GM18868 (cell line): ENCODE measurements at regions not wholly inside any gene's neighbourhood (a gene's known extent, or its start where the extent isn't known, plus 50 kb on each side); places are given as distances from the start of the nearest gene placed in this dataset.
"Not testable (repeated sequence)": the region's sequence is repeated elsewhere in the genome, so short reads cannot be mapped to it uniquely, and the experiment has no call there.

ENCODE experiments used
- ATAC-seq: cut with Tn5 transposase; IDR thresholded peaks from one replicate; pipeline ENCODE4 v1.9.1; 2021; ENCODE audit warnings: mild to moderate bottlenecking, moderate library complexity; ENCODE audit not compliant: unreplicated experiment

- ATAC-seq: no peak
Observed at GRCh38 chr10:60524541-60524940, 134.9 kb upstream of the ANK3 start.

GRCh38 chr10:60523371-60523770 lies 133.7 kb upstream of the ANK3 start:
- not testable (repeated sequence) for ATAC-seq

DNA sequence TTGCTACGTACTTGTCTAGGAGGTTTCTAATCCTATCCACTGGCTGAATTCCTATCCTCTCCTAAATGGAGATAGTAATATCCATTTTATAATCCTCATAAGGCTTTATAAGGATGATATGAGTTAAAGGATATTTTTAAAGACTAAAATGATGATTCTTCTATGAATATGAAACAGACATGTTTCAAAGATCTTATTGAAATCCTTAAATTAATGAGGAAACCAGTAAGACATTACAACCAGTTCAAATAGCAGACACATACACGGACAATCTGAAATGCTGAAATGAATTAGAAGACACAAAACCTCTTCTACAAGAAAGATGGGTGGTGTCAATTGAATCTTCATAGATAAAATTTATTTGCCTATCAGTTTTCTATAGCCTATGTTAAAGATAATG lies 132.9 kb upstream of the ANK3 start:
- no peak for ATAC-seq

DNA sequence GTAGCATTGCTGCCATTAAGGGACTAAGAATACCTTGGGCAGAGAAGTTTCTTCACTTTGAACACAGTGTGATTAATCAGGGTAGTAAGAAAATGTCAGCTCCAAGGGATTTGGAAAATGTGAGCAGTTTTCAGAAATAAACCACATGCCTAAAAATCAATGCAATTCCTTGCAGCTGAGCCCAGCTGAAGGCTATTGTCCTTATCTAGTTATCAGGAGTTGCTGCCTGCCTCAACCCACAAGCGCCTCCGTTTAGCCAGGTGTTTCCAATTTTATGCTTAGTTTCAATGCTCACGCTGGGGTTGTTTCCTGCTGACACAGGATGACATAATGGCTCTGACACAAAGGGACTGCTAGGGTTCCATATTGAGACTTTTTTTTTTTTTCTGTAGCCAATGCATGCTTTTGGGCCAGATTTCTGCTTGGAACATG lies 132.3 kb upstream of the ANK3 start:
- ATAC-seq: no peak

DNA sequence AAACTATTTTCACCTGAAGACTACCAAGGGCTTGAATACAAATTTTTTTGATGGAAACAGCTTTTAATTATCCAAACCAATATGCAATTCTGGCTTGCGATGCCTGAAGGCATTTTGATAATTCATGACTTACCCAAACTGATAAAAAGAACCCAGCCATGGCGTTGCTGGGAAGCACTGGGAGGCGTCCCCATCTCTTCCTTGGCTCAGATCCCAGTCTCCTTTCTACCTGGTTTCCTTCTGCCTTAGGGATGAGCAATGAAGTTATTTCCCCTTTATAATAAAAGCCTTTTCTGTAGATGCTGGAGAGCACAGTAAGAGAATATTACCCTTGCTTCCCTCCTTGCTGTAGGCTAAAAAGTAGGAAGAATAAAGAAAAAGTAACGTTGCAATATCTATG lies 129.1 kb upstream of the ANK3 start:
- ATAC-seq: no peak

GRCh38 chr10:60517805-60518204 lies 128.1 kb upstream of the ANK3 start:
- ATAC-seq: no peak

DNA sequence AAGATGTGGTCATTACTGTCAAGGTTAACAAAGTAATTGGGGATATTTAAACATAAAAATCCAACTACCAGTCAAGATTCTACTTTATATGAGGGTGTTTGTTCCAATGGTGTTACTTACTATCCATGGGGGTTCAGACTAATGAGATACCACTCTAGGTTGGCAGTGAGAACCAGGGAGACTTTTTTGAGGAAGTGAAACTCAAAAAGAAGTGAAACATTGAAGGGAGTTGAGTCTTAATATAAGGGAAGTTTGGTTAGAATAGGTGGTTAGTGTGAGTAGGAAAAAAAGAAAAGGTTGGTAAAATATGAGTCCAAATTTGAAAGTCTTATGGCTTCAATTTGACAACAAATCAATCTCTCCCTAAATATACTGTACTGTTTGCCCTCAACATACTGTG lies 123.6 kb upstream of the ANK3 start:
- ATAC-seq: no peak

GRCh38 chr10:60511477-60512229 lies 122.0 kb upstream of the ANK3 start:
- no peak for ATAC-seq

- ATAC-seq: no peak
Observed at GRCh38 chr10:60508831-60509230, 119.2 kb upstream of the ANK3 start.

DNA sequence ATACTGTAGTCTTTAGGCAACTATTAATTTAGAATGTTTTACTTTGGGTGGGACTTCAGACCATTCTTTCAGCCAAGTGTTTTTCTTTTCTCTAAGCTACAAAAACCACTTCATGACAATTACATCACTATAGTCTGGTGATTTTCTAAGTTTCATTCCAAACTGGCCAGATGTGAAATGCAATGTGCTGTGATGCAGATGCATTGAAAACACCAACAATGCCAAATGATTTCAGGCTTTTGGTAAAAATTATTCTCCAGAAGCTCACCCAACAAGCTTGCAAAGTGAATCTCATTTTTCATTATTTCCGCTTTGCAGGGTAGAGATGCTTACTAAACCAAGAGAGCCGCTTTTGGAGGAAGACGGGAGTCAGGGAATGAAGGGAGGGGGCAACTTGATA lies 118.4 kb upstream of the ANK3 start:
- ATAC-seq: no peak

GRCh38 chr10:60502621-60503020 lies 112.9 kb upstream of the ANK3 start:
- ATAC-seq: no peak

GRCh38 chr10:60498985-60499384 lies 109.3 kb upstream of the ANK3 start:
- ATAC-seq: no peak

DNA sequence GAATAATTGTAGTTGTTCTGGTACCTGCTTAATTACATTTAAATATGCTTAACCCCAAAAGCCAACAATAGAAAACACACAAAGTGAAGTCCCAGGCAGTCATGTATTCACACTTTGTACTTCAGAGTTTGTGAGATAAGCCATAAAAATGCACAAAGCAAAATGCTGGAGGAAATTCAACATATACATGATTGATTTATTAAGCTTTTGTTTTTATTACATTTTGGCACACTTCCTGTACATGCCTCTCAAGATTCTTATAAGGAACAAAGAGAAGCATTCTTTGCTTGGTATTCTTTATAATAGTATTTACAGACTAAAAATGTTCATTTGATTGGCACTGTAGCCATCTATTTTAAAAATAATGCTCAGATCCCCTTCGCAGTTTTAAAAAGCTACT lies 107.7 kb upstream of the ANK3 start:
- ATAC-seq: no peak

GRCh38 chr10:60496181-60496580 lies 106.5 kb upstream of the ANK3 start:
- ATAC-seq: no peak

GRCh38 chr10:60495338-60496055 lies 105.8 kb upstream of the ANK3 start:
- no peak for ATAC-seq

DNA sequence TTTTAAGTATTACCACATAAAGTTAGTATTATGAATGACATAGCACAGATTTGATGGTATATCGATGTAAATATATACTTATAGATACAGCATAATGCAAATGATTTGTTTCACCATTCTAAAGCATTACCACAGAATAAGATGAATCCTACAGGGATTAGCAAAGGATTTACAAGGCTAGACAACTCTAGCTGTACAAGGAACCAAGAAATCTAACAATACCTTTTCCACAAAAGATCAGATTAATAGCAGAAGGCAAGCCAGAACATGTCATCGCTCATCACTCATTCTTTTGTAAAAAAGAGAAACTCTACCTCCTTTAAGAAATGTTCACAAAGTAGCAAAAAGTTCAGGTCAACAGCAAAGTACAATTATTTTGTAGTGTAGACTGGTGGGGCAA lies 105.1 kb upstream of the ANK3 start:
- ATAC-seq: no peak

DNA sequence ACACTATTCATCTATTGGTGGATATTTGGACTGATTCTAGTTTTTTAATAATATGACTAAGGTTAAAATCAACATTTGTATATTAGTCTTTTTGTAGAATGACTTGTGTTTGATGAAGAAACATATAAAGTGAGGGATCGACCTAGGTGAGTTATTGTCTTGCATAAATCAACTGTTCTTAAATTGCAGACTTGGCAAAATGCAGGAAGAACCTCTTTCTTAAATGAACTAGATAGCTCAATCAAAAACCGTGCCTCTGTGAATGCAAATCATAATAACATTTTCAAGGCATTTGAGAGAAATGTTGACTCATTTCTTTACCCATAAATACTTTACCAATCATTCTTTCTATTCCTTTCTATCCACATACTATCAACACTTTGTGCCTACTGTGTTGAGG lies 101.5 kb upstream of the ANK3 start:
- ATAC-seq: no peak

- no peak for ATAC-seq
Observed at GRCh38 chr10:60490013-60490412, 100.3 kb upstream of the ANK3 start.

DNA sequence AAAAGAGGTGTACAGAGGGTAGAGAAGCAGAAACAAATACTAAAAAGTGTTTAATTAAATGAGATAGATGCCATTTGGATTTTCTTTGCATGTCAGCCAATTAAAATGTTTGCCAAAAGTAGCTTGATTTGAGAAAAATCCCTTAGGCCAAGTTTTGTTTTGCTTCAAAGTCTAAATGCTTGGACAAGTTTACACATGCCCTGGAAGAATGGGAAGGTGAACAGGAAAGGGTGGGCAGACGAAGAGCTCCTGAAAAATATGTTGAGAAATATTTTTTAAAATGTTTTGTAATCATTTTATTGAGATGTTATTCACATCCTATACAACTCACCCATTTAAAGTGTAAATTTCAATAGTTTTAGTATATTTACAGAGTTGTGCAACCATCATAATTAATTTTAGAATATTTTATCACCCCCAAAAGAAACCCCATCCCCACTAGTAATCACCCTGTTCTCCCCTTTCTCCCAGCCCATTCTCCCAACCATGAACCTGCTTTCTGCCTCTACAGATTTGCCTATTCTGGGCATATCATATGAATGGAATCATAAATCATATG lies 98.5 kb upstream of the ANK3 start:
- no peak for ATAC-seq

DNA sequence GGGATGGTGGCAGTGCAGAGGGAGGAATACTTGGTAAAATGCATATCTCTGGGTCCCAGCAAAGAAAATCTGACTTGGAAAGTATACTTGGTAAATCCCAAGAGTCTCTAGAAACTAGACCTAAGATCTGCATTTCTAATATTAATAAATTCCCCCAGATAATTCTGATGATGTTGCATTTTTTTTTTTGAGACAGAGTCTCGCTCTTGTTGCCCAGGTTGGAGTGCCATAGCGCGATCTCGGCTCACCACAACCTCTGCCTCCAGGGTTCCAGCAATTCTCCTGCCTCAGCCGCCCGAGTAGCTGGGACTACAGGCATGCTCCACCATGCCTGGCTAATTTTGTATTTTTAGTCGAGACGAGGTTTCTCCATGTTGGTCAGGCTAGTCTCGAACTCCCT lies 97.9 kb upstream of the ANK3 start:
- ATAC-seq: no peak

DNA sequence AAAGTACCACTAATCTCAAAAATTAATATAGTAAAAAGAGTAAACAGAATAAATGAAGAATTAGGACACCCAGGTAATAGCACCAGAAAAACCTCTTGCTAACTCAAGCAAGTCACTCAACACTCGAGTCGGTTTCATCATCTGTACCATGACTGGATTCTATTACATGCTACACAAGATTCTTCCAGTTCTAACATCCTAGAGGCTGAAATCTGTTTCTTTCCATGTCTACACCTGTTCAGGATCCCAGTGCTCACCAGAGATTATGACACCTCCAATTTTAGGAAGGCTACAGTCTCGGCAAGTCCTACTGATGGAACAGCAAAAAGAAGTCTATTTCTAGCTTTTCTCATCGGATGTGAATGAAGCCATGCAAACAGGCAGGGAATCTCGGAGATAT lies 95.3 kb upstream of the ANK3 start:
- ATAC-seq: no peak

- no peak for ATAC-seq
Observed at GRCh38 chr10:60480865-60481563, 91.3 kb upstream of the ANK3 start.
